Endothelial cell (in vitro differentiated cells): ENCODE measurements at regions not wholly inside any gene's neighbourhood (a gene's known extent, or its start where the extent isn't known, plus 50 kb on each side); places are given as distances from the start of the nearest gene placed in this dataset.

ENCODE experiments used
- DNase-seq: peaks from one replicate; pipeline ENCODE4 v3.0.0; 2021; ENCODE audit warnings: low spot score
- H3K27ac Mint-ChIP-seq: one replicate; pipeline ENCODE4 v1.8.0; 2021; ENCODE audit warnings: mixed read lengths, inconsistent platforms; ENCODE audit not compliant: unreplicated experiment
- H3K27me3 Mint-ChIP-seq: one replicate; pipeline ENCODE4 v1.8.0; 2021; ENCODE audit warnings: mild to moderate bottlenecking, moderate library complexity, mixed read lengths, inconsistent platforms; ENCODE audit not compliant: unreplicated experiment
- H3K36me3 Mint-ChIP-seq: one replicate; pipeline ENCODE4 v1.8.0; 2021; ENCODE audit warnings: mild to moderate bottlenecking, low read depth, mixed read lengths, inconsistent platforms; ENCODE audit not compliant: unreplicated experiment
- H3K4me1 Mint-ChIP-seq: one replicate; pipeline ENCODE4 v1.8.0; 2021; ENCODE audit warnings: mild to moderate bottlenecking, mixed read lengths, inconsistent platforms; ENCODE audit not compliant: unreplicated experiment
- H3K4me3 Mint-ChIP-seq: one replicate; pipeline ENCODE4 v1.8.0; 2021; ENCODE audit warnings: mild to moderate bottlenecking, mixed read lengths, inconsistent platforms; ENCODE audit not compliant: unreplicated experiment
- H3K9me3 Mint-ChIP-seq: one replicate; pipeline ENCODE4 v1.8.0; 2021; ENCODE audit warnings: mixed read lengths, inconsistent platforms; ENCODE audit not compliant: unreplicated experiment
- TF ChIP-seq, protein P1 (sequence below): fragments of 200-600 bp; sonication (generic); IDR thresholded peaks from one replicate; pipeline ENCODE4 v1.5.0; 2021; ENCODE audit warnings: antibody characterized with exemption; ENCODE audit not compliant: unreplicated experiment

DNA sequence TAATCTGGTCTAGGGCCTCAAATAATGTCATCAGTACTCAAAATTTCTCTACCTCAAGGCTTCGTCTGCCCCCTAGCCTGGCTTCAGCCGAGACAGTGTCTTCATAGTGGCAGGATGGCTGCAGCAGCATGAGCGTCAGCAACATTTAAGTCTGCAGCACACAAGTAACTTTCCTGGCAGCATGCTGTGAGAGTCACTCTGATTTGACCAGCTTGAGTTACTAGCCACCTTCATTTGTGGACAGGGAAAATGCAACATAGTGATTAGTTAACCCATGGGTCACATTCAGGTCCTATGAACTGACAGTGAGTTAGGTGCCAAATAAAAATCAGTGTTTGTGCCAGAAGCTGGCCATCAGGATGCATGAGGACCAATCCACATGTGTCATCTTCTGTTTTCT is 209.9 kb upstream of the SLC35B3 start:
- TF ChIP-seq, protein P1, sequence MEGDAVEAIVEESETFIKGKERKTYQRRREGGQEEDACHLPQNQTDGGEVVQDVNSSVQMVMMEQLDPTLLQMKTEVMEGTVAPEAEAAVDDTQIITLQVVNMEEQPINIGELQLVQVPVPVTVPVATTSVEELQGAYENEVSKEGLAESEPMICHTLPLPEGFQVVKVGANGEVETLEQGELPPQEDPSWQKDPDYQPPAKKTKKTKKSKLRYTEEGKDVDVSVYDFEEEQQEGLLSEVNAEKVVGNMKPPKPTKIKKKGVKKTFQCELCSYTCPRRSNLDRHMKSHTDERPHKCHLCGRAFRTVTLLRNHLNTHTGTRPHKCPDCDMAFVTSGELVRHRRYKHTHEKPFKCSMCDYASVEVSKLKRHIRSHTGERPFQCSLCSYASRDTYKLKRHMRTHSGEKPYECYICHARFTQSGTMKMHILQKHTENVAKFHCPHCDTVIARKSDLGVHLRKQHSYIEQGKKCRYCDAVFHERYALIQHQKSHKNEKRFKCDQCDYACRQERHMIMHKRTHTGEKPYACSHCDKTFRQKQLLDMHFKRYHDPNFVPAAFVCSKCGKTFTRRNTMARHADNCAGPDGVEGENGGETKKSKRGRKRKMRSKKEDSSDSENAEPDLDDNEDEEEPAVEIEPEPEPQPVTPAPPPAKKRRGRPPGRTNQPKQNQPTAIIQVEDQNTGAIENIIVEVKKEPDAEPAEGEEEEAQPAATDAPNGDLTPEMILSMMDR, result no peak
- no peaks in the 10 kb centered on the region for H3K9me3 Mint-ChIP-seq
- H3K36me3 Mint-ChIP-seq, result no peaks in the 10 kb centered on the region
- DNase-seq, result no peak
- H3K27me3 Mint-ChIP-seq, result peaks cover 3% of the 10 kb centered on the region
- H3K27ac Mint-ChIP-seq, result no peak overlapping the region
- H3K4me1 Mint-ChIP-seq, result no peaks in the 10 kb centered on the region
- H3K4me3 Mint-ChIP-seq, result no peak overlapping the region

DNA sequence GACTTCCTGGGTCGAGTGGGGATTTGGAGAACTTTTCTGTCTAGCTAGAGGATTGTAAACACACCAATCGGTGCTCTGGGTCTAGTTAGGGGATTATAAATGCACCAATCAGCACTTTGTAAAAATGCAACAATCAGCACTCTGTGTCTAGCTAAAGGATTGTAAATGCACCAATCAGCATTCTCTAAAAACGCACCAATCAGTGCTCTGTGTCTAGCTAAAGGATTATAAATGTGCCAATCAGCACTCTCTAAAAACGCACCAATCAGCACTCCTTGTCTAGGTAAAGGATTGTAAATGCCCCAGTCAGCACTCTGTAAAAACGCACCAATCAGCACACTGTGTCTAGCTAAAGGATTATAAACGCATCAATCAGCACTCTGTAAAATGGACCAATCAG is 209.0 kb upstream of the SLC35B3 start:
- Mint-ChIP-seq H3K27me3 (peaks cover 2% of the 10 kb centered on the region), H3K9me3 (no peaks in the 10 kb centered on the region), H3K4me3 (no peak overlapping the region), H3K36me3 (no peaks in the 10 kb centered on the region), H3K27ac (no peak overlapping the region), H3K4me1 (no peaks in the 10 kb centered on the region)
- TF ChIP-seq, protein P1, result no peak
- no peak for DNase-seq

DNA sequence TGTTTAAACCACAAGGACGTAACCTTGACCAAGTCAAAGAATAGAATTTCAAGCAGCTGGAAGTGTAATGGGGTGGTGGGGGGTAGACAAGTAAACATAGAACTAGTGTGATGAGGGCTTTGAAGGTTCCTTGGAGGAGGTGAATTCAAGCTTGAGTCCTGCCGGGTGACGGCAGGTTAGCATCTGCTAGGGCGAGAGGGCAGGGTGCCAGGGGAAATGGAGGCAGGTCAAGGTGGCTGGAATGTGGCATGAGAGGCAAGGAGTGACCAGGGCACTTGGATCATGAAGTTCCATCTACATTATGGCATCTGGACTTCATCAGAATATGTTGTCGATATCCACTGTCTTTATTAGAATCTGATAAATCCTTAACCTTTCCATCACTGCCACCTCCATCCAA is 207.5 kb upstream of the SLC35B3 start:
- TF ChIP-seq, protein P1, result no peak
- no peaks in the 10 kb centered on the region for H3K9me3 Mint-ChIP-seq
- no peaks in the 10 kb centered on the region for H3K36me3 Mint-ChIP-seq
- no peak for DNase-seq
- H3K4me1 Mint-ChIP-seq, result no peaks in the 10 kb centered on the region
- H3K27me3 Mint-ChIP-seq, result no peaks in the 10 kb centered on the region
- no peak overlapping the region for H3K4me3 Mint-ChIP-seq
- no peak overlapping the region for H3K27ac Mint-ChIP-seq

DNA sequence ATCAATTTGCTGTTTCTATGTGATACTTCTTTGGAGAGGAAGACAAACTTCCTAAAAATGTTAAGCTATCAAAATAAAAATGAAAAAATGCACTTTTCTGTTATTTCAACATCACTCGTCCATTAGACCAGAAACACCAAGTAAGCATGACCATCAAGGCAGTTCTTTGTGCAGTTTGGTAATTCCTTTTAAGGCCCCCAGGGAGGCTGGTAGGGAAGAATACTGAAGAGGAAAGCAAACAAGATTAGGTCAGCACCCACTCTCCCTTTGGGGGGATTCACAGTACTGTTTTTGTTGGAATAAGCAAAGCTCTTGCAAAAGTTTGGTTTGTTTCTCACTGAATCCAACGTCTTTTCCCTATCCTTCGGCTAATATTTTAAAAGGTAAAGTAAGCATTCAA is 206.8 kb upstream of the SLC35B3 start:
- H3K27ac Mint-ChIP-seq, result no peak overlapping the region
- TF ChIP-seq, protein P1, result no peak
- DNase-seq, result no peak
- no peaks in the 10 kb centered on the region for H3K36me3 Mint-ChIP-seq
- no peaks in the 10 kb centered on the region for H3K27me3 Mint-ChIP-seq
- H3K9me3 Mint-ChIP-seq, result no peaks in the 10 kb centered on the region
- no peak overlapping the region for H3K4me3 Mint-ChIP-seq
- no peaks in the 10 kb centered on the region for H3K4me1 Mint-ChIP-seq

DNA sequence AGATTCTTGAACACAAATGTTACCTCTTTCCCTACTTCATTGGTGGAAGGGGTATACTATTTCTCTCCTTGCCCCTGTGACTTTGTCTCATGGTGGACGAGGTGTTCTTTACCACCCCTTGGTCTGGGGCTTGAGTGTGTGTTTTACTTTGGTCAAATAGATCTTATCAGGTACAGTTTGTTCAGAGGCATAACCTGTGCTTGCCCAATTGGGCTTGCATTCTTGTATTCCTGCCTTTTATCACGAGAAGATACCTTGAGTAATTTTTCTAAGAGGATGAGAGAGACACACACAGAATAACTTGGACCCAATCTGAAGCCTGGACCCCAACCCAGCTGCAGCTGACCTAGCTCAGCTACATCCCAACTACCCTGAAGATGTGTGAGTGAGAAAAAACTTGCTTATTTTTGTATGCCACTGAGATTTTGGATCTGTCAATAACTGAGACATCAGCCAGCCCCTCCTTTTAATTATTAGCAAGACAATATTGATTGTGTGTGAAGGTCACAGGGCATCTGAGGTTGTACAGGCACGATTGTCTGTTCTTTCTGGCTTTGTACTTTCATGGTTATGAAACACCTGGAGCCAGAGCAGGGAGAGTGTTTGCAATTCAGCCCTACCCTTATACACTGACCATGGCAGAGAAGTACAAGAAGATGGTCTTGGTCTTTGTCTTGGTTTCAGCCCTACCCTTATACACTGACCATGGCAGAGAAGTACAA is 204.7 kb upstream of the SLC35B3 start:
- no peak overlapping the region for H3K27ac Mint-ChIP-seq
- no peaks in the 10 kb centered on the region for H3K36me3 Mint-ChIP-seq
- DNase-seq, result no peak
- no peaks in the 10 kb centered on the region for H3K27me3 Mint-ChIP-seq
- H3K4me3 Mint-ChIP-seq, result no peak overlapping the region
- TF ChIP-seq, protein P1, result no peak
- H3K9me3 Mint-ChIP-seq, result no peaks in the 10 kb centered on the region
- H3K4me1 Mint-ChIP-seq, result no peaks in the 10 kb centered on the region
